GM23338 (cell line): ENCODE measurements at regions not wholly inside any gene's neighbourhood (a gene's known extent, or its start where the extent isn't known, plus 50 kb on each side); places are given as distances from the start of the nearest gene placed in this dataset.

Source experiments
- ATAC-seq: fragments of 200-7000 bp; cut with Tn5 transposase; 3 replicates; pipeline ENCODE4 v1.9.1; 2020
- DNase-seq: peaks from one replicate; pipeline ENCODE4 v3.0.0-alpha.2; 2015; ENCODE audit warnings: low spot score
- H2AFZ ChIP-seq: fragments of 200-600 bp; sonication (generic); 2 replicates; pipeline ENCODE4 v1.8.0; 2016; ENCODE audit warnings: antibody characterized with exemption, mild to moderate bottlenecking, moderate library complexity
- H3F3A ChIP-seq: fragments of 200-600 bp; sonication (generic); replicated peaks from 2 replicates; pipeline ENCODE4 v1.8.0; 2017; ENCODE audit warnings: antibody characterized with exemption, mixed run types, low read depth
- H3K27ac ChIP-seq: fragments of 200-600 bp; sonication (generic); 2 replicates; pipeline ENCODE4 v1.6.1; 2016; ENCODE audit warnings: low read depth
- H3K27me3 ChIP-seq: fragments of 200-600 bp; sonication (generic); 2 replicates; pipeline ENCODE4 v1.8.0; 2016; ENCODE audit warnings: mild to moderate bottlenecking, mixed run types, moderate library complexity; ENCODE audit not compliant: insufficient read depth
- H3K36me3 ChIP-seq: fragments of 200-600 bp; sonication (generic); 2 replicates; pipeline ENCODE4 v1.8.0; 2016; ENCODE audit warnings: mild to moderate bottlenecking; ENCODE audit not compliant: insufficient read depth
- H3K4me1 ChIP-seq: fragments of 200-600 bp; sonication (generic); 2 replicates; pipeline ENCODE4 v1.8.0; 2016; ENCODE audit warnings: mild to moderate bottlenecking, moderate library complexity; ENCODE audit not compliant: insufficient read depth
- H3K4me2 ChIP-seq: fragments of 200-600 bp; sonication (generic); 2 replicates; pipeline ENCODE4 v1.7.1; 2017; ENCODE audit warnings: mixed run types
- H3K4me3 ChIP-seq: fragments of 200-600 bp; sonication (generic); 2 replicates; pipeline ENCODE4 v1.6.1; 2016; ENCODE audit warnings: mixed run types
- H3K79me2 ChIP-seq: fragments of 200-600 bp; sonication (generic); replicated peaks from 2 replicates; pipeline ENCODE4 v1.8.0; 2017; ENCODE audit warnings: mild to moderate bottlenecking; ENCODE audit not compliant: insufficient read depth
- H3K9me2 ChIP-seq: fragments of 200-600 bp; sonication (generic); 2 replicates; pipeline ENCODE4 v1.8.0; 2017; ENCODE audit not compliant: insufficient read depth
- H4K20me1 ChIP-seq: fragments of 200-600 bp; sonication (generic); replicated peaks from 2 replicates; pipeline ENCODE4 v1.8.0; 2017; ENCODE audit warnings: mild to moderate bottlenecking; ENCODE audit not compliant: insufficient read depth
- H3K27ac Mint-ChIP-seq: 2 replicates; pipeline ENCODE4 v1.8.0; 2020; ENCODE audit warnings: inconsistent platforms, mild to moderate bottlenecking, moderate library complexity, mixed read lengths
- H3K27me3 Mint-ChIP-seq: 3 replicates; pipeline ENCODE4 v1.8.0; 2022; ENCODE audit warnings: low read depth, mild to moderate bottlenecking, moderate library complexity, mixed read lengths, inconsistent platforms; ENCODE audit not compliant: insufficient read depth, poor library complexity
- H3K36me3 Mint-ChIP-seq: 3 replicates; pipeline ENCODE4 v1.8.0; 2021; ENCODE audit warnings: low read depth, mild to moderate bottlenecking, inconsistent platforms, moderate library complexity, mixed read lengths
- H3K4me1 Mint-ChIP-seq: 3 replicates; pipeline ENCODE4 v1.8.0; 2020; ENCODE audit warnings: mild to moderate bottlenecking, inconsistent platforms, mixed read lengths
- H3K4me3 Mint-ChIP-seq: 3 replicates; pipeline ENCODE4 v1.8.0; 2021; ENCODE audit warnings: moderate library complexity, mild to moderate bottlenecking, inconsistent platforms, mixed read lengths
- H3K9me3 Mint-ChIP-seq: 3 replicates; pipeline ENCODE4 v1.8.0; 2020; ENCODE audit warnings: moderate library complexity, mild to moderate bottlenecking, inconsistent platforms, mixed read lengths
- CREB1 ChIP-seq: fragments of 250-450 bp; sonication (Bioruptor Pico); IDR thresholded peaks from 2 replicates; pipeline ENCODE4 v1.5.0; 2020; ENCODE audit warnings: low read depth, mild to moderate bottlenecking, moderate library complexity
- ETS1 ChIP-seq: IDR thresholded peaks from 2 replicates; pipeline ENCODE4 v1.6.1; 2016; ENCODE audit warnings: antibody characterized with exemption
- EZH2 ChIP-seq: fragments of 200-600 bp; sonication (generic); IDR thresholded peaks from one replicate; pipeline ENCODE4 v1.8.0; 2017; ENCODE audit warnings: antibody characterized with exemption, mild to moderate bottlenecking, low read depth; ENCODE audit not compliant: unreplicated experiment
- EZH2phosphoT487 ChIP-seq: fragments of 200-600 bp; sonication (generic); IDR thresholded peaks from one replicate; pipeline ENCODE4 v1.8.1; 2018; ENCODE audit warnings: antibody characterized with exemption; ENCODE audit not compliant: unreplicated experiment
- POLR2AphosphoS5 ChIP-seq: IDR thresholded peaks from 2 replicates; pipeline ENCODE4 v1.6.1; 2016; ENCODE audit warnings: antibody characterized with exemption, low read depth
- STAT1 ChIP-seq: IDR thresholded peaks from one replicate; pipeline ENCODE4 v1.6.1; 2016; ENCODE audit warnings: antibody characterized with exemption; ENCODE audit not compliant: unreplicated experiment
- ZNF114 ChIP-seq: fragments of 250-450 bp; sonication (Bioruptor Pico); IDR thresholded peaks from 2 replicates; pipeline ENCODE4 v1.5.0; 2020; ENCODE audit warnings: mild to moderate bottlenecking, moderate library complexity
- ZNF331 ChIP-seq: fragments of 250-450 bp; sonication (Bioruptor Pico); IDR thresholded peaks from 2 replicates; pipeline ENCODE4 v1.5.0; 2020; ENCODE audit warnings: low read depth, mild to moderate bottlenecking, moderate library complexity
- ZNF462 ChIP-seq: fragments of 250-450 bp; sonication (Bioruptor Pico); IDR thresholded peaks from 2 replicates; pipeline ENCODE4 v1.5.0; 2020; ENCODE audit warnings: mild to moderate bottlenecking, moderate library complexity

GRCh38 chr11:122028545-122028944 is 87.5 kb downstream of the BLID start:
- Histone ChIP-seq H3K4me3 (no peak overlapping the region), H3K27ac (no peak overlapping the region), H3K36me3 (no peaks in the 10 kb centered on the region), H4K20me1 (no peaks in the 10 kb centered on the region), H3K4me1 (no peaks in the 10 kb centered on the region), H3F3A (no peaks in the 10 kb centered on the region), H3K4me2 (no peak overlapping the region), H3K9me2 (peaks cover 19% of the 10 kb centered on the region), H3K27me3 (no peaks in the 10 kb centered on the region), H2AFZ (no peak overlapping the region), H3K79me2 (no peaks in the 10 kb centered on the region)
- Mint-ChIP-seq H3K36me3 (no peaks in the 10 kb centered on the region), H3K4me1 (peaks cover 4% of the 10 kb centered on the region), H3K27me3 (no peaks in the 10 kb centered on the region), H3K27ac (no peak overlapping the region), H3K9me3 (no peaks in the 10 kb centered on the region; the same call in 2 of the 3 replicates), H3K4me3 (no peak overlapping the region)
- TF ChIP-seq POLR2AphosphoS5, result no peak
- TF ChIP-seq STAT1, result no peak
- no peak for TF ChIP-seq ZNF462 (CRISPR knock-in tag)
- TF ChIP-seq EZH2, result no peak
- no peak for TF ChIP-seq ZNF114 (CRISPR knock-in tag)
- no peak for TF ChIP-seq ZNF331 (CRISPR knock-in tag)
- no peak for TF ChIP-seq EZH2phosphoT487
- TF ChIP-seq ETS1, result no peak
- no peak for TF ChIP-seq CREB1 (CRISPR knock-in tag)
- ATAC-seq (no peak), DNase-seq (no peak)
